ENCODE measurements at regions not wholly inside any gene's neighbourhood (a gene's known extent, or its start where the extent isn't known, plus 50 kb on each side); places are given as distances from the start of the nearest gene placed in this dataset.
A peak's percentile ranks its signal among the peaks of the same experiment; 100 is the strongest.

- no peak for DNase-seq (ENCODE audit: low spot score)
These were observed 162.8 kb downstream of the SREK1 start for GRCh38 chr5:66306844-66307315.

- peak; percentile 14 for DNase-seq (ENCODE audit: low spot score)
These were observed 163.6 kb downstream of the SREK1 start for GRCh38 chr5:66307647-66308241.

GRCh38 chr5:66312266-66312665, 168.2 kb downstream of the SREK1 start:
- no peak for DNase-seq (ENCODE audit: low spot score)

- DNase-seq (ENCODE audit: low spot score), result no peak
These were observed 171.7 kb downstream of the SREK1 start for GRCh38 chr5:66315784-66316183.

- DNase-seq (ENCODE audit: low spot score), result no peak
These were observed 178.9 kb downstream of the SREK1 start for GRCh38 chr5:66322786-66323528.

- no peak for DNase-seq (ENCODE audit: low spot score)
These were observed 179.4 kb downstream of the SREK1 start for GRCh38 chr5:66323529-66323895.

- DNase-seq (ENCODE audit: low spot score), result no peak
These were observed 180.3 kb downstream of the SREK1 start for GRCh38 chr5:66324357-66324756.

GRCh38 chr5:66326276-66326675, 182.2 kb downstream of the SREK1 start:
- no peak for DNase-seq (ENCODE audit: low spot score)

- no peak for DNase-seq (ENCODE audit: low spot score)
These were observed 182.9 kb downstream of the SREK1 start for GRCh38 chr5:66327008-66327407.

- no peak for DNase-seq (ENCODE audit: low spot score)
These were observed 185.0 kb downstream of the SREK1 start for GRCh38 chr5:66329078-66329477.

- no peak for DNase-seq (ENCODE audit: low spot score)
These were observed 189.1 kb downstream of the SREK1 start for GRCh38 chr5:66333192-66333591.

GRCh38 chr5:66337626-66338226, 193.6 kb downstream of the SREK1 start:
- no peak for DNase-seq (ENCODE audit: low spot score)

GRCh38 chr5:66338828-66339227, 194.7 kb downstream of the SREK1 start:
- no peak for DNase-seq (ENCODE audit: low spot score)

- no peak for DNase-seq (ENCODE audit: low spot score)
These were observed 195.8 kb downstream of the SREK1 start for GRCh38 chr5:66339896-66340295.

GRCh38 chr5:66340786-66341185, 196.7 kb downstream of the SREK1 start:
- DNase-seq (ENCODE audit: low spot score), result no peak

- DNase-seq (ENCODE audit: low spot score), result no peak
These were observed 198.3 kb downstream of the SREK1 start for GRCh38 chr5:66342341-66342880.

GRCh38 chr5:66343370-66344071, 199.4 kb downstream of the SREK1 start:
- DNase-seq (ENCODE audit: low spot score), result no peak

- no peak for DNase-seq (ENCODE audit: low spot score)
These were observed 200.4 kb downstream of the SREK1 start for GRCh38 chr5:66344544-66344943.

GRCh38 chr5:66345281-66345680, 201.2 kb downstream of the SREK1 start:
- no peak for DNase-seq (ENCODE audit: low spot score)

GRCh38 chr5:66346869-66347268, 202.8 kb downstream of the SREK1 start:
- DNase-seq (ENCODE audit: low spot score), result no peak

GRCh38 chr5:66348387-66349125, 204.5 kb downstream of the SREK1 start:
- DNase-seq (ENCODE audit: low spot score), result no peak

- DNase-seq (ENCODE audit: low spot score), result no peak
These were observed 207.7 kb downstream of the SREK1 start for GRCh38 chr5:66351813-66352212.

Data from HuH-7.5 (cell line).